HG02642 (cell line): ENCODE measurements at regions not wholly inside any gene's neighbourhood (a gene's known extent, or its start where the extent isn't known, plus 50 kb on each side); places are given as distances from the start of the nearest gene placed in this dataset.
"Not testable (repeated sequence)": the region's sequence is repeated elsewhere in the genome, so short reads cannot be mapped to it uniquely, and the experiment has no call there.

Experiments used
- ATAC-seq: cut with Tn5 transposase; IDR thresholded peaks from one replicate; pipeline ENCODE4 v1.9.1; 2021; ENCODE audit warnings: mild to moderate bottlenecking; ENCODE audit not compliant: unreplicated experiment, poor library complexity

DNA sequence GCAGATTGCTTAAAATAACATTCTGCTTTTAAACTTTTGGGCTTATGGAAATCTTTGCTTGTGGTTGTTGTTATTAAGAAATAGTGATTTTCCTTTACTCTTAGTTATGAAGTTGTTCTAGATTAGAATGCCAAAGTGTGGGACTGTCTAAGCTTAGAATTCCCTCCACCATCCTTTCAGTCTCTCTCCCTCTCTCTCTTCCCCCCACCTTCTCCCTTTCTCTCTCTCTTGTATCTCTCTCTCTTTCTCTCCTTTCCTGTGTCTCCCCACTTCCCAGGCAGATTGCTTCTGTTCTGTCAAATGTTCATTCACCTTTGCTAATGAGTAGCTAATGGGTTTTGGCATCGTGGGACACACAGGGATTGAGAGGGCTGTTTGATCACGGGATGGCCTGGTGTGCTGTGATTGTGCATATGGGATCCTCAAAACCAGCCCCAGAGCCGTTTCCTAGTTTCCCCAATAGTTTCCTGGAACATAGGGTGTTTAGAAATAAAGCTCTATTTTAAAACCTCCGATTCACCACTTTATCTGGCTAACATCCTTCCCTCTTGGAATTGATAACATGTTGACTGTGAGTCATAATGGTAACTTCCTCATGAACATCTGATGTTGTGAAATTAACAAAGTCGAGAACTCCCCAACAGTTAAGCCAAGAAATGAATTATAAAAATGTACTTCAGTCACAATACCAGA lies 502.6 kb downstream of the TMEM114 start:
- ATAC-seq: no peak

DNA sequence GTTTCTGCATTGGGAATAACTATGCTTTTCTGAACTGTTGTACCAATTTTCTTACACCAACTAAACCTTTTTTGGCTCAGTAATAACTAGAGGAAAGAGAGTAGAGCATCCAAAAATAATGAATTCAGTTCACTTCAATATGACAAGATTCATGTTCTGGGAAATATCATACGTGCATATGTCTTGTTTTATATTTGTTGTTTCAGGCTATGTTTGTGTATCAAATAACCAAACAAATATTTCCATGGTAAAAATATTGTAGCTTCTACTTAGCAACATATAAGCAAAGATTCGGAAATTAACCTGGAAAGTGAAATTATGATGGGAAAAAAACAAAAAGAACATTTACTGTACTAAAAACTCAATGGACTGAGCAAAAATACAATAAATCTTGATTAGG lies 503.2 kb downstream of the TMEM114 start:
- no peak for ATAC-seq

DNA sequence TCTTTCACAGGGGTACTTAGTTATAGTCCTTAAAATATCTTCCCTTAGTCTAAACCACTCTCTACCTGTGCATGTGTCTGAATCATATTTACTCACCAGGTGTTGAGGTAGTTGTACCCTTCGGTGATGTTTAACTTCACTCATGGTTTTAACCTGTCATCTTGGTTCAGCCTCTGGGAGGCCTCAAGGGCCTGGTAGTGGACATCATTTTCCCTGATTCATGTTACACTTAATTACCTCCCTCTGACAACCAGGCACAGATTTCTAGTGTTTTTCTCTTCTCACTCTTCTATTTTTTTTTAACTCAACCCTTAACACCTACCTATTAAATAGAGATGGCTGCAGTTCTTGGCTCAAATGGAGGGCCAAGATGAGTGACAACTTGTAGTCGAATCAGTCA lies 505.4 kb downstream of the TMEM114 start:
- ATAC-seq: no peak

DNA sequence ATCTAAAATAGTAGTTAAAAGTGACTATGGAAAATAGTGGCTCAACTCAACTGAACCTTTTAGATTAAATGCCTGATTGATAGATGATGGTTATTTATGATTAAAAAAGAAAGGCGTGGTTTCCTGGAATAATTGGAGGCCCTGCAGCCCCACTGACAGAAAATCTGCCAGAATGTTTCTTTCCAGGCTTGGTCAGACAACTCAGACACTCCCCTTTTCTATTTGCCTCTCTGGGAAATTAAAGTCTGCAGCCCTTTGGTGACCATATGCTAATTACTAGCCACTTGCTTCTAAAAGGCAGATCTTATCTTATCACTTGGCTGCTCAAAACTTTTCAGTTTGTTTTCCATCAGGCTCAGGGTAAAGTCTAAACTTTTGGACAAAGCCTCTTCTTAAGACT lies 506.0 kb downstream of the TMEM114 start:
- ATAC-seq: no peak

- no peak for ATAC-seq
Measured at GRCh38 chr16:8083560-8083959, 506.8 kb downstream of the TMEM114 start.

- ATAC-seq: no peak
Measured at GRCh38 chr16:8080817-8081216, 509.5 kb downstream of the TMEM114 start.

DNA sequence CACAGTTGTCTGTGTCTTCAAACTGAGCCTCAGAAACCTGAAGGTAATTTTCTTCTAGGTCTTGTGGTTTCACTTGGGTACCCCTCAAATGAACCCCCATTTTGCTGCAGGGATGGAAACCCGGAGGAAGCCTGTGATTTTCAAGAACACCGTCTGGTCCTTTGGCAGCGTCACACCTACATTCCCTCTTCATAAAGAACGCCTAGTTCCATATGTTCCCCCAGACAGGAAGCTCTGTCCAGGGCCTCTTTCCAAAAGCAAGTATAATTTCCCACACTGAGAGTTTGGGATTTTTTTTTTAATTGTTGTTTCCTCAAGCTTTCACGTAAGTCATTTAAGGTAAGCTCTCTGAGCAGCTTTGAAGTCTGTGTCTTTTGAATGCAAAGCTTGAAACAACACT lies 515.0 kb downstream of the TMEM114 start:
- no peak for ATAC-seq

DNA sequence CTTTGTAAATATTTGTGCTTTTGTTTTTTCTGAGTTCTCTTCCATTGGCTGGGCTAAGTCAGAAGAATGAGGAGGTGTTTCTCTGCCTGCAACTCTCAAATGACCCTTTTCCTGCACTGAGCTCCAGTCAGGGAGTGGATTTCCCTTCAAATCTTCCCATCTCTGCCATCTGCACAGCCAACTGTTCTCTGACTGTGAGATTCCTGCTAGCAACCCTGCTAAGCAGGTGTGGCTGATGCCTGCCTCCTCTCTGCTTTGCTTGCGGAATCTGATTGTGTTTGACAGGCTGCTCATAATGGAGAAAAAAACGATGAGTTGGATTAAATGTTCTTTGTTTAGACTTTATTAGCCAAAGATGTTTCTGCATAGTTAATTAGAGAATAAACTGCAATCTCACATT lies 519.8 kb downstream of the TMEM114 start:
- no peak for ATAC-seq

GRCh38 chr16:8068225-8068624 lies 522.1 kb downstream of the TMEM114 start:
- not testable (repeated sequence) for ATAC-seq

DNA sequence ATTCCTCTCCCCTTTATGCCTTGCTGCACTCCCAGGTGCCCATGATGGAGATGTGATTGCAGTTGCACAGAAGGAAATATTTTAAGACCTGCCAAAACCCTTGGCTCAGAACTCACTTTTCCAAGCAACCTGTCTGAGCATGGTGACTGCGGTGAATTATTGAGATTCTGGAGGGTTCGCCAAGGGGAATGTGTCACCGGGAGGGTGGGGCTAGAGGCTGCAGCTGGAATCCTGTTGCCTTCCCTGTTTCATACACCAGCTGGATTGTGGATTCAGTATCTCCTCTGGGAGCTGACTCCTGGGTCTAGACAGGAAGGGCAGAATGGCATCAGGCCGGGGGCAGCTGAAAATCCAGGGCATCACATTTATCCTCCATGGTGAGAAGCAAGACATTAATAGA lies 527.2 kb downstream of the TMEM114 start:
- ATAC-seq: no peak

- ATAC-seq: no peak
Measured at GRCh38 chr16:8062677-8063076, 527.6 kb downstream of the TMEM114 start.

DNA sequence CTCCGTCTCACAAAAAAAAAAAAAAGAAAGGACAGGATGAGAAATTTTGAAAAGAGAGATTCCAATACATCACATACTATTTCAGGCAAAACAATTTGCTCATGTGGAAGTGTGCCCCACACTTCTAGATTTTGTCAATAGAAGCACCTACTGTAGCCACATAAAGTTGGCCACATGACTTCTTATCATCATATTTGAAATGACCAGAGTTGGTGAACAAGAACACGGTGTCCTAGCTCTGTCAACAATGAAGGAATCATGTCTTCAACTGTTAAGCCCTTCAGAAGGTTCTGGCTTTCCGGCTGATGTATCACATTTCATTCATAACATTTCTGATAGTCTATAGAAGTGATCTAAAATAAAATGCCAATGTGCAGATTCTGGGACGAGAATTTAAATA lies 534.5 kb downstream of the TMEM114 start:
- ATAC-seq: no peak

GRCh38 chr16:8053437-8053836 lies 536.9 kb downstream of the TMEM114 start:
- ATAC-seq: no peak

DNA sequence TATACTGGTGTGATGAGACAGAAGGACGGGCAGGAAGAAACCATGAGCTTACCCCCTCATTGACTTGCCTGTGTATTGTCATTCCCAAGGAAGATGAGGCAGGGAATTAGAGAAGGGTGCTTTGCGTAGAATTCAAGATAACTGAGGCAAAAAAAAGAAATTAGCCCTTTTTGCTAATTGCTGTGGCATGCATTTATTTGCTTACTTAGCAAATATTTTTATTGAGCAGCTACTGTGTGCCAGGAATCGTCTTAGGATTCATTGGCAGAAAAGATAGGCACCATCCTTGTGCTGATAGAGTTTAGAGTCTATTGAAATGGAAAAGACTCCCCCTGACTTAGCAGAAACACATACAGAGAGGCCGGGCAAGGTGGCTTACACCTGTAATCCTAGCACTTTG lies 541.9 kb downstream of the TMEM114 start:
- no peak for ATAC-seq

- no peak for ATAC-seq
Measured at GRCh38 chr16:8047736-8048135, 542.6 kb downstream of the TMEM114 start.

DNA sequence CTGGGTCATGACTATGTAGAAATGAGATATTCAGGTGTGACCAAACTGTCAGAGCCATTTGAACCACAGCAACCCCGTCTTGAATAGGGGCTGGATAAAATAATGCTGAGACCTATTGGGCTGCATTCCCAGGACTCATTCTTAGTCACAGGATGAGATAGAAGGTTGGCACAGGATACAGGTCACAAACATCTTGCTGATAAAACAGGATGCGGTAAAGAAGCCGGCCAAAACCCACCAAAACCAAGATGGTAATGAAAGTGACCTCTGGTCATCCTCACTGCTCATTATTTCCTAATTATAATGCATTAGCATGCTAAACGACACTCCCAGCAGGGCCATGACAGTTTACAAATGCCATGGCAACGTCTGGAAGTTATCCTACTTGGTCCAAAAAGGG lies 545.5 kb downstream of the TMEM114 start:
- ATAC-seq: no peak

GRCh38 chr16:8032406-8032805 lies 557.9 kb downstream of the TMEM114 start:
- ATAC-seq: no peak

DNA sequence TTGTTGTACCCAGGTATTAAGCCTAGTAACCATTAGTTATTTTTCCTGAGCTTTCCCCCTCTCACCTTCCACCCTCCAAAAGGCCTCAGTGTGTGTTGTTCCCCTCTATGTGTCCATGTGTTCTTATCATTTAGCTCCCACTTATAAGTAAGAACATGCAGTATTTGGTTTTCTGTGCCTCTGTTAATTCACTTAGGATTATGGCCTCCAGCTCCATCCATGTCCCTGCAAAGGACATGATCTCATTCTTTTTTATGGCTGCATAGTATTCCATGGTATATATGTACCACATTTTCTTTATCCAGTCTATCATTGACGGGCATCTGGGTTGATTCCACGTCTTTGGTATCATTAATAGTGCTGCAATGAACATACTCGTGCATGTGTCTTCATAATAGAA lies 560.3 kb downstream of the TMEM114 start:
- not testable (repeated sequence) for ATAC-seq

DNA sequence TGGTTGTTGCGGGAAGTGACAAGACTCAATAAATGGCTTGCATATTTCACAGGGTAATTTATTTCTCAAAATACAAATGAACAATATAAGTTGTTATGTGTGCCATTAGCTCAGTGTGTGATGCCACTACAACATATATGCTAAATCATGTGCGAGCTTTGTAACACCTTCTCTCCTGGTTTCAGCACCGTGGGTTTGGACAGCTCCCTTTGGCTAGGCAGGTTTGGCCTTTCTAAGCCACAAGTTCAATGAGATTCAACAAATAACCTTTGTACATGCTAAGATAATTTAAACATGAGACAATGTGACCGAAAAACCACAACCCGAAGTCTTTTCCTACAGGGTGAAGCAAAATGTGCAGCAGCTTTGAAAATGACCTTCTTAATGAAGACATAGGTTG lies 563.9 kb downstream of the TMEM114 start:
- no peak for ATAC-seq

DNA sequence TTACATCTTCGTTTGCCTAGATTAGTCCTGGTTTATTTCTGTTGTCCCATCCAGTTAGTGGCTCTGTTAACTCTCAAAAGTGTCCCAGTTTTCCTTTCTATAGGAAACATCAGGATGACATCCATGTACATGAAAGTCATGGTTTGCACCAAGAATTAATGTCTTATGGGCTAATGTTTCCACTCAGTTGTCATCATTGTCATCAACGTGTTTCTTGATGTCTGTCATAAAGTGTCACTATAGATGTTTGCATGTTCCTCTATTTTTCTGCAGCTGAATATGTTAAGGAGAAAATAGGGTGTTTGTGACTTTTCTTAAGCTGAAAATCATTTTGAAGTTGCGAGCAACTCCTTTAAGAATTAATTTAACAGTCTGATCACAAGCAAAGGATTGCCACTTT lies 567.0 kb downstream of the TMEM114 start:
- no peak for ATAC-seq

DNA sequence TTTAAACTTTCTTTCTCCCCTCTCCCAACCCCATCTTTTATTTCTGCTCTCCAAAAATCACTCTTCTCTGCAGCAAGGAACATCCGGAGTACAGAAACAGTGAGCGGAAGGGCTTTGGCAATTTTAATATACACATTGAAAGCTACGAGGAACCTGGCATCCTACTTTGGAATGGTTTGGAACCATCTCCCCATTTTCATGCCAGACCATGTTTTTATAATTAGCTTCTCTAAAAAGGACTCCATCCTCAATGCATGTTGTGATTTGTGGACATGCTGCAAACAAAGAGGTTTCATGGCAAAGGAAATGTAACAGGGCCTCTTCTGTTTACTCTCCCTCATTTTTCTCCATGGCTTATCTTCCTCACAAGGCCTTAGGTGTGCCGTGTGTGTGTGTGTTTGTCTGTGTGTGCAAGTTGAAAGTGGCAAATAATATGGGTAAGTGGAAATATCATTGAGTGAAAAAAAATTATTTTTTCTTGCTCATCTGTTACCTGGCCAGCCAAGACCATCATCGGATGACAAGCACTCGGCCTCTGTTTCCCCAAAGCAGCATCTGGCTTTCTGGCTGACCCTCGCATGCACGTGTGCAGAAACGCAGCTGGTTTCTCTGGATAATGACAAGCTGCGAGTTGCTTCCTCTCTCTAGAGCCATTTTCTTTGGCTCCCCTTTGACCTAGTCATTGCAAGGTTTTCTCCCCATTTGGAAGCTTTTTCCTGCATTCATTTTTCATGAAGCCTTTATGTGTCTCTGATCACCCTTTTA lies 585.0 kb downstream of the TMEM114 start:
- no peak for ATAC-seq
